HCT116 (cell line): ENCODE measurements at regions not wholly inside any gene's neighbourhood (a gene's known extent, or its start where the extent isn't known, plus 50 kb on each side); places are given as distances from the start of the nearest gene placed in this dataset.

Source experiments
- ATAC-seq: fragments of 200-7000 bp; cut with Tn5 transposase; 2 replicates; pipeline ENCODE4 v1.9.1; 2020; ENCODE audit warnings: mild to moderate bottlenecking, moderate library complexity
- BruUV-seq: library from RNA; stranded (reverse); fragments of 400-500 nt; replicated peaks from 2 replicates; lab custom pipeline; 2021; lab: Mats Ljungman, UMichigan
- CTCF ChIA-PET: fragments of 300-600 bp; sonication (Branson Sonifier 250); formaldehyde crosslinking; loops from one replicate; lab custom pipeline; 2021; ENCODE audit warnings: antibody characterized with exemption; lab: Charles Lee
- POLR2A ChIA-PET: fragments of 300-600, 350-600 bp; sonication (Branson Sonifier 250); formaldehyde crosslinking; loops from one replicate; lab custom pipeline; 2021; ENCODE audit warnings: antibody characterized with exemption; lab: Charles Lee
- RAD21 ChIA-PET, 2 experiments: fragments of 300-600 bp; sonication (Branson Sonifier 250); formaldehyde crosslinking; loops; one replicate each; lab custom pipeline; 2023; ENCODE audit warnings: low total read pairs in 2 of 2; ENCODE audit not compliant: uncharacterized antibody in 2 of 2, unreplicated experiment in 2 of 2, low non-redundant PET in 1 of 2; lab: Charles Lee
- DNase-seq: peaks from one replicate; pipeline ENCODE4 v3.0.0-alpha.2; 2010; ENCODE audit warnings: low read depth, low spot score
- H2AFZ ChIP-seq: fragments of 200-600 bp; shearing (Covaris generic), sonication (generic); 2 replicates; pipeline ENCODE4 v1.6.1; 2017; ENCODE audit warnings: low read depth, mixed run types, mixed read lengths, antibody characterized with exemption, low read length; ENCODE audit not compliant: poor library complexity, severe bottlenecking
- H3K27ac ChIP-seq: 2 replicates; pipeline ENCODE4 v1.5.1; 2012; ENCODE audit warnings: low read depth, low read length
- H3K27me3 ChIP-seq: fragments of 200-600 bp; sonication (generic); 2 replicates; pipeline ENCODE4 v1.6.1; 2016; ENCODE audit warnings: mixed run types, low read length, mixed read lengths; ENCODE audit not compliant: insufficient read depth
- H3K36me3 ChIP-seq, 2 experiments: fragments of 200-500 bp in 1 of 2; fragments of 200-600 bp in 1 of 2; sonication (Bioruptor generic) in 1 of 2; sonication (generic) in 1 of 2; 2 replicates each; pipeline versions ENCODE4 v1.5.1 to v1.6.1; 2014 to 2016; ENCODE audit warnings: low read length in 2 of 2, inconsistent platforms in 1 of 2, mixed read lengths in 1 of 2, mixed run types in 1 of 2; ENCODE audit not compliant: insufficient read depth in 2 of 2, control insufficient read depth in 1 of 2
- H3K4me1 ChIP-seq, 2 experiments: fragments of 200-600 bp in 1 of 2; sonication (generic) in 1 of 2; 2 replicates each; pipeline versions ENCODE4 v1.5.1 to v1.6.1; 2012 to 2017; ENCODE audit warnings: low read length in 2 of 2, inconsistent platforms in 1 of 2, mild to moderate bottlenecking in 1 of 2, mixed read lengths in 1 of 2, mixed run types in 1 of 2, moderate library complexity in 1 of 2; ENCODE audit not compliant: insufficient read depth in 2 of 2, control insufficient read depth in 1 of 2
- H3K4me2 ChIP-seq: fragments of 200-600 bp; sonication (generic); 2 replicates; pipeline ENCODE4 v1.6.1; 2017; ENCODE audit warnings: mixed run types, low read length, mixed read lengths
- H3K4me3 ChIP-seq, 2 experiments: fragments of 200-600 bp in 1 of 2; sonication (generic) in 1 of 2; replicated peaks in 1 of 2; 2 replicates each; pipeline ENCODE4 v1.5.1; 2011 to 2016; ENCODE audit warnings: low read length in 2 of 2, control low read depth in 1 of 2, low read depth in 1 of 2, mild to moderate bottlenecking in 1 of 2, mixed read lengths in 1 of 2, mixed run types in 1 of 2
- H3K79me2 ChIP-seq: fragments of 200-600 bp; sonication (generic); 2 replicates; pipeline ENCODE4 v1.6.1; 2017; ENCODE audit warnings: mild to moderate bottlenecking, mixed run types, low read length, moderate library complexity, mixed read lengths; ENCODE audit not compliant: insufficient read depth
- H3K9ac ChIP-seq: fragments of 200-600 bp; sonication (generic); 2 replicates; pipeline ENCODE4 v1.6.1; 2016; ENCODE audit warnings: low read length, mixed read lengths
- H3K9me2 ChIP-seq: fragments of 200-600 bp; sonication (generic), shearing (Covaris generic); 2 replicates; pipeline ENCODE4 v1.6.1; 2017; ENCODE audit warnings: mixed run types, mild to moderate bottlenecking, moderate library complexity; ENCODE audit not compliant: insufficient read depth
- H3K9me3 ChIP-seq, 2 experiments: fragments of 200-500 bp in 1 of 2; fragments of 200-600 bp in 1 of 2; sonication (Bioruptor generic) in 1 of 2; sonication (generic) in 1 of 2; 2 replicates each; pipeline ENCODE4 v1.6.1; 2014 to 2017; ENCODE audit warnings: low read length in 2 of 2, mixed read lengths in 2 of 2, inconsistent platforms in 1 of 2, low read depth in 1 of 2, mild to moderate bottlenecking in 1 of 2, mixed run types in 1 of 2, moderate library complexity in 1 of 2; ENCODE audit not compliant: control insufficient read depth in 1 of 2, insufficient read depth in 1 of 2
- H4K20me1 ChIP-seq: fragments of 200-600 bp; sonication (generic), shearing (Covaris generic); 2 replicates; pipeline ENCODE4 v1.6.1; 2017; ENCODE audit warnings: mixed run types, mild to moderate bottlenecking, moderate library complexity; ENCODE audit not compliant: insufficient read depth
- CTCF ChIP-seq, 3 experiments: fragments of 200-600 bp in 1 of 3; sonication (generic) in 1 of 3; IDR thresholded peaks in 2 of 3; conservative IDR thresholded peaks in 1 of 3; 2 replicates each; pipeline ENCODE4 v1.5.1; 2012 to 2017; ENCODE audit warnings: low read depth in 2 of 3, low read length in 2 of 3, antibody characterized with exemption in 1 of 3, borderline replicate concordance in 1 of 3, control low read depth in 1 of 3, mild to moderate bottlenecking in 1 of 3, mixed read lengths in 1 of 3, mixed run types in 1 of 3, moderate library complexity in 1 of 3; ENCODE audit not compliant: insufficient read depth in 1 of 3
- JUND ChIP-seq: IDR thresholded peaks from 2 replicates; pipeline ENCODE4 v1.6.1; 2012
- POLR2A ChIP-seq: IDR thresholded peaks from 2 replicates; pipeline ENCODE4 v1.7.0; 2011; ENCODE audit warnings: borderline replicate concordance; ENCODE audit not compliant: insufficient read depth, insufficient read length; ENCODE audit errors: extremely low read depth
- SRF ChIP-seq: IDR thresholded peaks from 2 replicates; pipeline ENCODE4 v1.6.1; 2012; ENCODE audit warnings: low read depth
- ZFX ChIP-seq: fragments of 450-650 bp; IDR thresholded peaks from 2 replicates; pipeline ENCODE4 v1.6.1; 2017
- ZNF274 ChIP-seq: fragments of 200-500 bp; sonication (Bioruptor generic); IDR thresholded peaks from 2 replicates; pipeline ENCODE4 v1.6.1; 2014; ENCODE audit warnings: mild to moderate bottlenecking, low read depth, low read length, inconsistent platforms
- intact Hi-C: fragments of 100-400 bp; cut with micrococcal nuclease; formaldehyde crosslinking; loops from 2 replicates; pipeline ENCODE4 v1.10.0; 2022
- TF ChIP-seq, protein P1 (sequence below): IDR thresholded peaks from 2 replicates; pipeline ENCODE4 v1.6.1; 2012
- TF ChIP-seq, protein P2 (sequence below): IDR thresholded peaks from 2 replicates; pipeline ENCODE4 v1.6.1; 2011; ENCODE audit warnings: mild to moderate bottlenecking, low read length, moderate library complexity; ENCODE audit not compliant: insufficient replicate concordance; ENCODE audit errors: extremely low read depth

- no peaks in the 10 kb centered on the region for H4K20me1 ChIP-seq
- intact Hi-C loops = no loop called here
- no TSS peak for BruUV-seq
- no peak overlapping the region for H3K4me3 ChIP-seq
- no peak overlapping the region for H3K4me2 ChIP-seq
- no peaks in the 10 kb centered on the region for H3K79me2 ChIP-seq
- POLR2A ChIA-PET = no interaction called here
- H2AFZ ChIP-seq = no peak overlapping the region
- ATAC-seq (no peak), DNase-seq (no peak)
- TF ChIP-seq JUND (no peak), ZNF274 (no peak), ZFX (no peak), SRF (no peak), CTCF (IDR thresholded peaks at IDR 0.05 in 2 of 3, conservative IDR thresholded peaks at IDR 0.05 in 1 of 3; ENCODE audit: borderline replicate concordance in 1 of 3, insufficient read depth in 1 of 3, low read depth in 2 of 3, low read length in 2 of 3) (no peak), POLR2A (no peak)
- TF ChIP-seq, protein P1, sequence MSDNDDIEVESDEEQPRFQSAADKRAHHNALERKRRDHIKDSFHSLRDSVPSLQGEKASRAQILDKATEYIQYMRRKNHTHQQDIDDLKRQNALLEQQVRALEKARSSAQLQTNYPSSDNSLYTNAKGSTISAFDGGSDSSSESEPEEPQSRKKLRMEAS = no peak
- TF ChIP-seq, protein P2, sequence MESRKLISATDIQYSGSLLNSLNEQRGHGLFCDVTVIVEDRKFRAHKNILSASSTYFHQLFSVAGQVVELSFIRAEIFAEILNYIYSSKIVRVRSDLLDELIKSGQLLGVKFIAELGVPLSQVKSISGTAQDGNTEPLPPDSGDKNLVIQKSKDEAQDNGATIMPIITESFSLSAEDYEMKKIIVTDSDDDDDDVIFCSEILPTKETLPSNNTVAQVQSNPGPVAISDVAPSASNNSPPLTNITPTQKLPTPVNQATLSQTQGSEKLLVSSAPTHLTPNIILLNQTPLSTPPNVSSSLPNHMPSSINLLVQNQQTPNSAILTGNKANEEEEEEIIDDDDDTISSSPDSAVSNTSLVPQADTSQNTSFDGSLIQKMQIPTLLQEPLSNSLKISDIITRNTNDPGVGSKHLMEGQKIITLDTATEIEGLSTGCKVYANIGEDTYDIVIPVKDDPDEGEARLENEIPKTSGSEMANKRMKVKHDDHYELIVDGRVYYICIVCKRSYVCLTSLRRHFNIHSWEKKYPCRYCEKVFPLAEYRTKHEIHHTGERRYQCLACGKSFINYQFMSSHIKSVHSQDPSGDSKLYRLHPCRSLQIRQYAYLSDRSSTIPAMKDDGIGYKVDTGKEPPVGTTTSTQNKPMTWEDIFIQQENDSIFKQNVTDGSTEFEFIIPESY = no peak
- TF ChIP-seq, all 23 proteins: peak for 0
- Histone ChIP-seq H3K27me3 (peaks cover 26% of the 10 kb centered on the region), H3K9ac (no peak overlapping the region), H3K4me1 (no peaks in the 10 kb centered on the region), H3K9me3 (no peaks in the 10 kb centered on the region), H3K36me3 (no peaks in the 10 kb centered on the region), H3K9me2 (no peaks in the 10 kb centered on the region), H3K27ac (no peak overlapping the region)
- ChIA-PET RAD21 (no interaction called here), CTCF (no interaction called here)
Measured at GRCh38 chr6:125434760-125435159, 133.0 kb upstream of the HDDC2 start.
